Activated CD4-positive, alpha-beta memory T cell treated with anti-CD3 and anti-CD28 coated beads for 36 hours (primary cell): ENCODE measurements at regions not wholly inside any gene's neighbourhood (a gene's known extent, or its start where the extent isn't known, plus 50 kb on each side); places are given as distances from the start of the nearest gene placed in this dataset.

Source experiments
- CTCF ChIA-PET: fragments of 350-600 bp; sonication (Branson Sonifier 250); formaldehyde crosslinking; loops from one replicate; lab custom pipeline; 2021; ENCODE audit warnings: antibody characterized with exemption, inconsistent platforms; lab: Charles Lee
- POLR2A ChIA-PET: fragments of 350-600 bp; sonication (Branson Sonifier 250); formaldehyde crosslinking; loops from one replicate; lab custom pipeline; 2021; ENCODE audit warnings: antibody characterized with exemption; lab: Charles Lee
- DNase-seq: peaks from one replicate; pipeline ENCODE4 v3.0.0-alpha.2; 2020
- H3K27ac Mint-ChIP-seq: one replicate; pipeline ENCODE4 v1.8.0; 2021; ENCODE audit warnings: mixed read lengths
- H3K27me3 Mint-ChIP-seq: one replicate; pipeline ENCODE4 v1.8.0; 2021; ENCODE audit warnings: mixed read lengths
- H3K36me3 Mint-ChIP-seq: one replicate; pipeline ENCODE4 v1.8.0; 2021; ENCODE audit warnings: mixed read lengths
- H3K4me1 Mint-ChIP-seq: one replicate; pipeline ENCODE4 v1.8.0; 2021; ENCODE audit warnings: low read depth, mixed read lengths
- H3K4me3 Mint-ChIP-seq: one replicate; pipeline ENCODE4 v1.8.0; 2021; ENCODE audit warnings: mild to moderate bottlenecking, mixed read lengths
- H3K9me3 Mint-ChIP-seq: one replicate; pipeline ENCODE4 v1.8.0; 2021; ENCODE audit warnings: mixed read lengths
- intact Hi-C: fragments of 100-400 bp; cut with micrococcal nuclease; formaldehyde crosslinking; loops from one replicate; pipeline ENCODE4 v1.15.1; 2023

GRCh38 chr4:31124008-31124585 lies 403.9 kb downstream of the PCDH7 start:
- intact Hi-C loops: no loop called here
- no peak overlapping the region for H3K27ac Mint-ChIP-seq
- POLR2A ChIA-PET: no interaction called here
- no peaks in the 10 kb centered on the region for H3K36me3 Mint-ChIP-seq
- H3K4me1 Mint-ChIP-seq: no peaks in the 10 kb centered on the region
- no peak for DNase-seq
- no peak overlapping the region for H3K4me3 Mint-ChIP-seq
- H3K27me3 Mint-ChIP-seq: no peaks in the 10 kb centered on the region
- peaks cover 5% of the 10 kb centered on the region for H3K9me3 Mint-ChIP-seq
- CTCF ChIA-PET: no interaction called here

- POLR2A ChIA-PET: no interaction called here
- DNase-seq: no peak
- peaks cover 5% of the 10 kb centered on the region for H3K9me3 Mint-ChIP-seq
- intact Hi-C loops: no loop called here
- H3K36me3 Mint-ChIP-seq: no peaks in the 10 kb centered on the region
- CTCF ChIA-PET: no interaction called here
- no peaks in the 10 kb centered on the region for H3K4me1 Mint-ChIP-seq
- no peak overlapping the region for H3K27ac Mint-ChIP-seq
- no peaks in the 10 kb centered on the region for H3K27me3 Mint-ChIP-seq
- H3K4me3 Mint-ChIP-seq: no peak overlapping the region
Measured at GRCh38 chr4:31125061-31125460, 404.9 kb downstream of the PCDH7 start.

GRCh38 chr4:31125496-31125895 lies 405.3 kb downstream of the PCDH7 start:
- Mint-ChIP-seq H3K27me3 (no peaks in the 10 kb centered on the region), H3K4me1 (no peaks in the 10 kb centered on the region), H3K9me3 (peaks cover 5% of the 10 kb centered on the region), H3K4me3 (no peak overlapping the region), H3K36me3 (no peaks in the 10 kb centered on the region), H3K27ac (no peak overlapping the region)
- intact Hi-C loops: no loop called here
- ChIA-PET CTCF (no interaction called here), POLR2A (no interaction called here)
- DNase-seq: no peak

GRCh38 chr4:31126881-31127398 lies 406.8 kb downstream of the PCDH7 start:
- CTCF ChIA-PET: no interaction called here
- Mint-ChIP-seq H3K36me3 (no peaks in the 10 kb centered on the region), H3K27me3 (no peaks in the 10 kb centered on the region), H3K27ac (no peak overlapping the region), H3K4me3 (no peak overlapping the region), H3K4me1 (no peaks in the 10 kb centered on the region), H3K9me3 (peaks cover 5% of the 10 kb centered on the region)
- DNase-seq: no peak
- intact Hi-C loops: no loop called here
- POLR2A ChIA-PET: no interaction called here

GRCh38 chr4:31130930-31131329 lies 410.8 kb downstream of the PCDH7 start:
- CTCF ChIA-PET: no interaction called here
- H3K4me3 Mint-ChIP-seq: no peak overlapping the region
- H3K36me3 Mint-ChIP-seq: no peaks in the 10 kb centered on the region
- no peaks in the 10 kb centered on the region for H3K4me1 Mint-ChIP-seq
- H3K27me3 Mint-ChIP-seq: no peaks in the 10 kb centered on the region
- H3K27ac Mint-ChIP-seq: no peak overlapping the region
- DNase-seq: no peak
- intact Hi-C loops: no loop called here
- POLR2A ChIA-PET: no interaction called here
- no peaks in the 10 kb centered on the region for H3K9me3 Mint-ChIP-seq

DNA sequence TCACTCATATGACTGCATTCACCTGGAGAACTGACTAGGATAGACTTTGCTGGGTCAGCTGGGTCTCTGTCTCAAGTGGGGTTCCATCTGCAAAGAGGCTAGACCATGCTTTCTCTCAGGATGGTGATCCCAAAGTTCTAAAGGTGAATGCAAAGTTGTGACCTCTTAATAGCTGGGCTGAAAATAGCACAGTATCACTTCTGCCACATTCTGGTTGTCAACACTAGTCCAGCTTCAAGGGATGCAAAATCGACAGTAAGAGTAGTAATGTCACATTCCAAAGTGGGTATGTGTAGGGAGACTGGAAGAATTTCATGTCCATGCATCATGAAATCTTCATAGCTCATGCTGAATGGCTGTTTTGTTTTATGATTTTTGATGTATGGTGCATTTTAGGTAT lies 414.6 kb downstream of the PCDH7 start:
- no peaks in the 10 kb centered on the region for H3K9me3 Mint-ChIP-seq
- no peaks in the 10 kb centered on the region for H3K36me3 Mint-ChIP-seq
- DNase-seq: no peak
- ChIA-PET POLR2A (no interaction called here), CTCF (no interaction called here)
- no peaks in the 10 kb centered on the region for H3K4me1 Mint-ChIP-seq
- no peak overlapping the region for H3K4me3 Mint-ChIP-seq
- no peaks in the 10 kb centered on the region for H3K27me3 Mint-ChIP-seq
- H3K27ac Mint-ChIP-seq: no peak overlapping the region
- intact Hi-C loops: no loop called here

GRCh38 chr4:31139767-31140166 lies 419.6 kb downstream of the PCDH7 start:
- DNase-seq: no peak
- CTCF ChIA-PET: no interaction called here
- Mint-ChIP-seq H3K36me3 (no peaks in the 10 kb centered on the region), H3K9me3 (no peaks in the 10 kb centered on the region), H3K27ac (no peak overlapping the region), H3K27me3 (no peaks in the 10 kb centered on the region), H3K4me3 (no peak overlapping the region), H3K4me1 (no peaks in the 10 kb centered on the region)
- intact Hi-C loops: no loop called here
- POLR2A ChIA-PET: no interaction called here

- Mint-ChIP-seq H3K4me3 (no peak overlapping the region), H3K36me3 (no peaks in the 10 kb centered on the region), H3K9me3 (peaks cover 4% of the 10 kb centered on the region), H3K27ac (no peak overlapping the region), H3K4me1 (no peaks in the 10 kb centered on the region), H3K27me3 (no peaks in the 10 kb centered on the region)
- POLR2A ChIA-PET: no interaction called here
- no peak for DNase-seq
- intact Hi-C loops: no loop called here
- CTCF ChIA-PET: no interaction called here
Measured at GRCh38 chr4:31141095-31141831, 421.1 kb downstream of the PCDH7 start.

DNA sequence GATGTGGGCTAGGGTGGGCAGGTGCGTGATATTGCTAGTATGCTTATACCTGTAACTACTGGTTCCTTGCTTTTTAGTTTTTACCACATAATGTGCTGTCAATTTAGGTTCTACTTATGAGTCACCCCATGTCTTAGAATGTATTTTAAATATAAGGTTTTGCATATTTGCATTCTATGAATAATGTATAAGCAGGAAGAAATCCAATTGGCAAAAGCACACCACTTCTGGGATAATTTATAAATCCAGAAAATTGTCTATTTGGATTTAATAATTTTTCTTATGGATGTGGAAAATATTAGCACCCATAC lies 421.6 kb downstream of the PCDH7 start:
- H3K27me3 Mint-ChIP-seq: no peaks in the 10 kb centered on the region
- peaks cover 6% of the 10 kb centered on the region for H3K9me3 Mint-ChIP-seq
- H3K4me3 Mint-ChIP-seq: no peak overlapping the region
- intact Hi-C loops: no loop called here
- no peak for DNase-seq
- no peaks in the 10 kb centered on the region for H3K36me3 Mint-ChIP-seq
- no peak overlapping the region for H3K27ac Mint-ChIP-seq
- CTCF ChIA-PET: no interaction called here
- no peaks in the 10 kb centered on the region for H3K4me1 Mint-ChIP-seq
- POLR2A ChIA-PET: no interaction called here

- H3K27ac Mint-ChIP-seq: no peak overlapping the region
- H3K4me1 Mint-ChIP-seq: no peaks in the 10 kb centered on the region
- DNase-seq: no peak
- no peaks in the 10 kb centered on the region for H3K36me3 Mint-ChIP-seq
- intact Hi-C loops: no loop called here
- no peaks in the 10 kb centered on the region for H3K27me3 Mint-ChIP-seq
- POLR2A ChIA-PET: no interaction called here
- H3K4me3 Mint-ChIP-seq: no peak overlapping the region
- peaks cover 9% of the 10 kb centered on the region for H3K9me3 Mint-ChIP-seq
- CTCF ChIA-PET: no interaction called here
Measured at GRCh38 chr4:31146366-31146765, 426.2 kb downstream of the PCDH7 start.

- intact Hi-C loops: no loop called here
- H3K36me3 Mint-ChIP-seq: no peaks in the 10 kb centered on the region
- ChIA-PET CTCF (no interaction called here), POLR2A (no interaction called here)
- H3K9me3 Mint-ChIP-seq: peaks cover 9% of the 10 kb centered on the region
- no peaks in the 10 kb centered on the region for H3K4me1 Mint-ChIP-seq
- H3K4me3 Mint-ChIP-seq: no peak overlapping the region
- no peaks in the 10 kb centered on the region for H3K27me3 Mint-ChIP-seq
- DNase-seq: no peak
- H3K27ac Mint-ChIP-seq: no peak overlapping the region
Measured at GRCh38 chr4:31148990-31149389, 428.8 kb downstream of the PCDH7 start.

GRCh38 chr4:31156221-31156620 lies 436.1 kb downstream of the PCDH7 start:
- peaks cover 3% of the 10 kb centered on the region for H3K9me3 Mint-ChIP-seq
- no peak overlapping the region for H3K27ac Mint-ChIP-seq
- no peaks in the 10 kb centered on the region for H3K4me1 Mint-ChIP-seq
- intact Hi-C loops: no loop called here
- ChIA-PET POLR2A (no interaction called here), CTCF (no interaction called here)
- H3K4me3 Mint-ChIP-seq: no peak overlapping the region
- H3K36me3 Mint-ChIP-seq: no peaks in the 10 kb centered on the region
- H3K27me3 Mint-ChIP-seq: no peaks in the 10 kb centered on the region
- no peak for DNase-seq

- no peak overlapping the region for H3K4me3 Mint-ChIP-seq
- DNase-seq: no peak
- no peaks in the 10 kb centered on the region for H3K27me3 Mint-ChIP-seq
- H3K36me3 Mint-ChIP-seq: no peaks in the 10 kb centered on the region
- intact Hi-C loops: no loop called here
- peaks cover 7% of the 10 kb centered on the region for H3K9me3 Mint-ChIP-seq
- no peak overlapping the region for H3K27ac Mint-ChIP-seq
- ChIA-PET POLR2A (interaction anchor here (0.7 kb wide), 1 partner anchor 1982 kb away, joined by 3 read pairs; no protein-coding TSS in a partner anchor), CTCF (no interaction called here)
- no peaks in the 10 kb centered on the region for H3K4me1 Mint-ChIP-seq
Measured at GRCh38 chr4:31160146-31160545, 440.0 kb downstream of the PCDH7 start.
